HG03097 (cell line): ENCODE measurements at regions not wholly inside any gene's neighbourhood (a gene's known extent, or its start where the extent isn't known, plus 50 kb on each side); places are given as distances from the start of the nearest gene placed in this dataset.

Experiments
- ATAC-seq: cut with Tn5 transposase; IDR thresholded peaks from one replicate; pipeline ENCODE4 v1.9.1; 2021; ENCODE audit not compliant: unreplicated experiment, low FRiP score

DNA sequence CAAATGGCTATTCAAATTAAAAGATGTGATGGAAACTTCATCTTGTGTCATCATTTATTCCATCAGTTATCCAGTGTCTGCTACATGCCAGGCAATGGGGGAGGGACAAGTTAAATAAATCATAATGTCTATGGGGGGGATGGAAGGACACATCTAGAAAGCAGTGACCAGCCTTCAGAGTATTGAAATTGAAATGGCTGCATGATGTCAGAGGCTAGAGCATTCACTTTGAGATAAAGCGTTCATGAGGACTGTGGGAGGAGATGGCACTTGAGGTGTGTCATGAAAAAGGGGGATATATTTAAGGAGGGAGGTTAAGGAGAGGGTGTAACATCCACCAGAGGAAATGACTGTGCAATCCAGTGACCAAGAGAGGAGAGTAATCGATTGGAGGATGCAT lies 50.6 kb downstream of the SLIT2 start:
- ATAC-seq, result no peak

- no peak for ATAC-seq
Observed at GRCh38 chr4:20305976-20306375, 54.3 kb downstream of the SLIT2 start.

- ATAC-seq, result no peak
Observed at GRCh38 chr4:20311856-20312255, 60.2 kb downstream of the SLIT2 start.

DNA sequence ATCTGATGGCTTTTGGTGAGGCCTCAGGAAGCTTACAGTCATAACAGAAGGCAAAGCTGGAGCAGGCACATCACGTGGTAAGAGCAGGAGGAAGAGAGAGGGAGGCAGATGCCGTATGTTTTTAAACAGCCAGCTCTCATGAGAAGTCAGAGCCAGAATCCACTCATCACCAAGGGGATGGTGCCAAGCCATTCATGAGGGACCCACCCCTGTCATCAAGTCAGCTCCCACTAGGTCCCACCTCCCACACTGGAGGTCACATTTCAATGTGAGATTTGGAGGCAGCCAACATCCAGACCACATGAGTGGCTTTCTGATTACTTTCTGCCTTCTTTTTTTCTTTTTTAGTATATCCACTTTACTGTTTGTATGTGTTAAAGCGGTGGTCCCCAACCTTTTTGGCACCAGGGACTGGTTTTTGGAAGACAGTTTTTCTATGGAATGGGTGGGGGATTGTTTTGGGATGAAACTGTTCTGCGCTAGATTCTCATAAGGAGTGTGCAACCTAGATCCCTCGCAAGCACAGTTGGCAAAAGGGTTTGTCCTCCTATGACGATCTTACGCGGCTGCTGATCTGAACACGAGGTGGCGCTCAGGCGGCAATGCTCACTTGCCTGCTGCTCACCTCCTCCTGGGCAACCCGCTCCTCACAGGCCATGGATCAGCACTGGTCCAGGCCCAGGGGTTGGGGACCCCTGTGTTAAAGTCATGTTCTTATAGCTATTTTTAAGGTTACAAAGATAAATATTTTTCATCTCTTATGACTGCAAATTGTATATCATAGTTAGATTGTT lies 61.7 kb downstream of the SLIT2 start:
- no peak for ATAC-seq

DNA sequence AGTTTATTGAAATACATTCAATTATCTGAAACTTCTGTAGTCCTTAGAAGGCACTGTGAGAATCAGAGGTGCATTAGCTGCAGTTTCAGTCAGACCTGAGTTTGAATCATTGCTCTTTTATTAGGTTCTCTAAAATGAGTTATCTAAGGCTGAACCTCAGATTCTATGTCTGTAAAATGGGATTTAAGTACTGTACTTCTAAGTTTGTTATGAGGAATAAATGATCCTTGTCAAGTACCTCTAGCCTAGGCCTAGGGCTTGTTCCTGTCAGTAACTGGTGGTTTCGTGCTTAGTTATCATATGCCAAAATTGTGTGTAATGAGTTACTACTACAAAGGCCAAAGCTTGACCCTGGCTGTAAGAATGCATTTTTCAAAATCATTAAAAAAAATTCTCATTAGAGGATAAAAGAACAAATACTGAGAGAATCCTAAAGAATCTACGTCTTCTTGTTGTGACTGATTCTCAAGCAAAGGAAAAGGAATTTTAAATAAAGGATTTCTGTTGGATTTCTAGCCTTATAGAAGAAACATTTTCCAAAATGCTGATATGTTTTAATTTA lies 65.8 kb downstream of the SLIT2 start:
- ATAC-seq, result no peak

GRCh38 chr4:20318001-20318908 lies 66.5 kb downstream of the SLIT2 start:
- ATAC-seq, result no peak

DNA sequence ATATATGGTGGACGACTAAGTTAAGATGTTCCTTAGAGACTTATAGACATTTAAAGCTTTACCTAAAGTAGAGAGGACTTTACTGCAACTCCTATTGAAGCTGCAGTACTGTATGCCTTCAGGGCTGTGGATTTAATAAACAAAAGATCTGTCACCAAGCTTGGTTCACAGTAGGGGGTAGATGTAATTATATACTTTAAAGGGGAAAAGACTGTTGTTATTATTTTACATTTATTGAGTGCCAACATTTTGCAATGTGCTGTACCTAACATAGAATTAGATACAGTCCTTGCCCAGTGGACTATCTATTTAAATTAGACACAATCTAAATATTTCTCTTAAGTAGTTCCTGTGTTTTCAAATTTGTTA lies 67.2 kb downstream of the SLIT2 start:
- ATAC-seq, result no peak

GRCh38 chr4:20319825-20320612 lies 68.3 kb downstream of the SLIT2 start:
- ATAC-seq, result no peak

DNA sequence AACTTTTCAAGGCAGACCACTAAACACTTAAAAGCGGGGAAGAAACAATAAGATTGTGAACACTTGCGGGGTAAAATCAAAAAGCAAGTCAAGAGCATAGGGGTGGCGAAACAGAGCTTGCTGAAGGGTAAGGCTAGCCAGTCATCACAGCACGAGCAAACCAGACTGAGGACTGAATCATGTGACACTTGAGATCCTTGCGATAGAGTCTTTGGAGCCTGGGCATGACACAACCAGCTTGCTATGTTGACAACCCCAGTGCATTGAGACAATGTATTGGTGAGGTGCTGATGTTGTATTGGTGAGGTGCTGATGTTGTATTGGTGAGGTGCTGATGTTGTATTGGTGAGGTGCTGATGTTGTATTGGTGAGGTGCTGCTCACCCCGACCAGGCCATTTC lies 72.3 kb downstream of the SLIT2 start:
- no peak for ATAC-seq

- no peak for ATAC-seq
Observed at GRCh38 chr4:20326460-20326859, 74.8 kb downstream of the SLIT2 start.

GRCh38 chr4:20326977-20327376 lies 75.3 kb downstream of the SLIT2 start:
- no peak for ATAC-seq

- no peak for ATAC-seq
Observed at GRCh38 chr4:20327808-20328207, 76.1 kb downstream of the SLIT2 start.

DNA sequence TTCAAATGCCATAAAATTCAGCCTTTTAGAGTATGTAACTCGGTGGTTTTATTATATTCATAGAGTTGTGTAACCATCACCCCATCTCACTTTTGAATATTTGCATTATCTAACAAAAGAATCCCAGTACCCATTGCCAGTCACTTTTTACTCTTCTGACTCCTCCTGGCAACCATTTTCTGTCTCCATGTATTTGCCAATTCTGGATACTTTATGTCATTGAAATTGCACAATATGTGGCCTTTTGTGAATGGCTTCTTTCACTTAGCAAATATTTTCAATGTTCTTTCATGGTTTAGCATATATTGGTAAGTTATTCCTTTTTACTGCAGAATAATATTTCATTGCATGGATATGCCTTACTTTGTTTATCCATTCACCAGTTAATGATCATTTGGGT lies 79.9 kb downstream of the SLIT2 start:
- no peak for ATAC-seq

GRCh38 chr4:20333141-20333715 lies 81.5 kb downstream of the SLIT2 start:
- no peak for ATAC-seq

DNA sequence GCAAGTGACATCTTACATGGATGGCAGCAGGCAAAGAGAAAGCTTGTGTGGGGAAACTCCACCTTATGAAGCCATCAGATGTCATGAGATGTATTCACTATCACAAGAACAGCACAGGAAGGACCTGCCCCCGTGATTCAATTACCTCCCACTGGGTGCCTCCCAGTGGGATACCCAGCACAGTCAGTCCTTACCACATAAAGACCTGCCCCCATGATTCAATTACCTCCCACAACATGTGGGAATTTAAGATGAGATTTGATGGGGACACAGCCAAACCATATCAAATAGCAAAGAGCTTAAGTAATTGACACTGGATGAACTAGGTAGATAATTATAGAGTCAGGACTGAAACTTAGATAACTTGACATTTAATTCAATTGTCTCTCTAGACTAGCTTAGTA lies 85.6 kb downstream of the SLIT2 start:
- ATAC-seq, result no peak

DNA sequence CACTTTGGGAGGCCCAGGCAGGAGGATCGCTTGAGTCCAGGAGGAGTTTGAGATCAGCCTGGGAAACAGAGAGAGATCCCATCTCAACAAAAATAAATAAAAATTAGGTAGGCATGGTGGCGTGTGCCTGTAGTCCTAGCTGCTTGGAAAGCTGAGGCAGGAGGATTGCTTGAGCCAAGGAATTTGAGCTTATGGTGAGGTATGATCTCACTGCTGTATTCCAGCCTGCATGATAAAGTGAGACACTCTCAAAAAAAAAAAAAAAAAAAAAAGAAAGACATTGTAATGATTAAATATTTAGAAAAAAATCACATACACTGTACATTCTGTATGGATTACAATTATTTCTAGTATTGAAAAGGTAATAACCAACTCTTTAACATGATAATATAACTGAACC lies 87.1 kb downstream of the SLIT2 start:
- no peak for ATAC-seq

GRCh38 chr4:20341134-20341738 lies 89.5 kb downstream of the SLIT2 start:
- ATAC-seq, result no peak

GRCh38 chr4:20347531-20347930 lies 95.8 kb downstream of the SLIT2 start:
- ATAC-seq, result no peak

DNA sequence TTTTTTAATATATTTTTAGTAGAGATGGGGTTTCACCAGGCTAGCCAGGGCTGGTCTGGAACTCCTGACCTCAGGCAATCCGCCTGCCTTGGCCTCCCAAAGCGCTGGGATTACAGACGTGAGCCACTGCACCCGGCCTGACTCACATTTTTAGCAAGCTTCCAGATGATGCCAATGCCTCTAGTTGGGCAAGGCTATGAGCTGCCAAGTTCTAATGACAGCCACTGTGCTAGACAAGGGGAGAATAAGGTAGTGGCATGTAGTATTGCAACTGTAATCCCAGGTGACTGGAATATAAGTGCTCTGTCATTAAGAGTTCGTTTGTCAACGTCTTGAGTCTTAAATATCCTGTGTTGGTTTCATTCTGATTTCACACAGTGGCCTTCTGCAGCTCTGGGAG lies 96.7 kb downstream of the SLIT2 start:
- ATAC-seq, result no peak
